SU-DHL-6 (cell line): ENCODE measurements at regions not wholly inside any gene's neighbourhood (a gene's known extent, or its start where the extent isn't known, plus 50 kb on each side); places are given as distances from the start of the nearest gene placed in this dataset.

ENCODE experiments used
- H2AFZ ChIP-seq: fragments of 200-600 bp; sonication (generic); 2 replicates; pipeline ENCODE4 v1.6.1; 2014; ENCODE audit warnings: low read depth, mild to moderate bottlenecking, moderate library complexity, mixed read lengths, antibody characterized with exemption, low read length; ENCODE audit not compliant: severe bottlenecking
- H3F3A ChIP-seq: fragments of 200-600 bp; shearing (Covaris generic); 2 replicates; pipeline ENCODE4 v1.6.0; 2016; ENCODE audit warnings: antibody characterized with exemption, mild to moderate bottlenecking; ENCODE audit not compliant: insufficient read depth
- H3K27ac ChIP-seq: fragments of 200-600 bp; sonication (generic); 2 replicates; pipeline ENCODE4 v1.5.1; 2016; ENCODE audit warnings: low read depth, mild to moderate bottlenecking, low read length, moderate library complexity, mixed read lengths
- H3K27me3 ChIP-seq: fragments of 200-600 bp; sonication (generic), shearing (Covaris generic); 2 replicates; pipeline ENCODE4 v1.6.0; 2014; ENCODE audit warnings: mild to moderate bottlenecking, low read length
- H3K36me3 ChIP-seq: fragments of 200-600 bp; sonication (generic); 2 replicates; pipeline ENCODE4 v1.6.1; 2014; ENCODE audit warnings: mild to moderate bottlenecking, low read length, mixed read lengths
- H3K4me2 ChIP-seq: fragments of 300-600, 200-600 bp; shearing (Covaris generic), sonication (generic); 2 replicates; pipeline ENCODE4 v1.6.0; 2014; ENCODE audit warnings: low read length, low read depth, mild to moderate bottlenecking; ENCODE audit not compliant: poor library complexity, severe bottlenecking
- H3K4me3 ChIP-seq: fragments of 200-600 bp; sonication (generic); 2 replicates; pipeline ENCODE4 v1.5.1; 2014; ENCODE audit warnings: antibody characterized with exemption, low read length, mild to moderate bottlenecking, mixed read lengths; ENCODE audit not compliant: insufficient read depth, poor library complexity, severe bottlenecking
- H3K79me2 ChIP-seq: fragments of 200-600 bp; sonication (generic); 2 replicates; pipeline ENCODE4 v1.6.1; 2014; ENCODE audit warnings: mild to moderate bottlenecking, low read length, moderate library complexity; ENCODE audit not compliant: insufficient read depth
- H3K9ac ChIP-seq: fragments of 200-600 bp; sonication (generic); 2 replicates; pipeline ENCODE4 v1.7.0; 2014; ENCODE audit warnings: mild to moderate bottlenecking, low read length
- H3K9me2 ChIP-seq: fragments of 200-600 bp; sonication (generic); replicated peaks from 2 replicates; pipeline ENCODE4 v1.6.1; 2014; ENCODE audit warnings: low read length; ENCODE audit not compliant: insufficient read depth
- H3K9me3 ChIP-seq: fragments of 200-600 bp; sonication (generic); 2 replicates; pipeline ENCODE4 v1.6.1; 2014; ENCODE audit warnings: low read length, mixed read lengths; ENCODE audit not compliant: insufficient read depth
- H4K20me1 ChIP-seq: fragments of 200-600 bp; sonication (generic); 2 replicates; pipeline ENCODE4 v1.6.1; 2014; ENCODE audit warnings: low read depth, mild to moderate bottlenecking, antibody characterized with exemption, low read length, moderate library complexity, mixed read lengths
- CTCF ChIP-seq: fragments of 200-600 bp; sonication (generic); IDR thresholded peaks from one replicate; pipeline ENCODE4 v1.5.1; 2017; ENCODE audit warnings: antibody characterized with exemption, mild to moderate bottlenecking, low read length, moderate library complexity; ENCODE audit not compliant: insufficient read depth, poor library complexity, severe bottlenecking
- EZH2phosphoT487 ChIP-seq: fragments of 200-600 bp; sonication (generic), shearing (Covaris generic); conservative IDR thresholded peaks from 2 replicates; pipeline ENCODE4 v1.6.1; 2018; ENCODE audit warnings: mild to moderate bottlenecking, antibody characterized with exemption, low read length, moderate library complexity, mixed read lengths

GRCh38 chr7:46407125-46407524, 486.1 kb upstream of the IGFBP3 start:
- H2AFZ ChIP-seq: no peak overlapping the region
- no peak overlapping the region for H3K9ac ChIP-seq
- no peaks in the 10 kb centered on the region for H4K20me1 ChIP-seq
- H3F3A ChIP-seq: no peaks in the 10 kb centered on the region
- H3K4me3 ChIP-seq: no peak overlapping the region
- H3K79me2 ChIP-seq: no peaks in the 10 kb centered on the region
- no peaks in the 10 kb centered on the region for H3K9me3 ChIP-seq
- H3K9me2 ChIP-seq: no peaks in the 10 kb centered on the region
- no peaks in the 10 kb centered on the region for H3K27me3 ChIP-seq
- no peak overlapping the region for H3K27ac ChIP-seq
- no peak overlapping the region for H3K4me2 ChIP-seq
- no peaks in the 10 kb centered on the region for H3K36me3 ChIP-seq
- no peak for TF ChIP-seq CTCF
- TF ChIP-seq EZH2phosphoT487: no peak

GRCh38 chr7:46397591-46397990, 476.5 kb upstream of the IGFBP3 start:
- Histone ChIP-seq H3K4me3 (no peak overlapping the region), H3K9ac (no peak overlapping the region), H2AFZ (no peak overlapping the region), H3K4me2 (no peak overlapping the region), H3K36me3 (no peaks in the 10 kb centered on the region), H3K9me2 (no peaks in the 10 kb centered on the region), H3K27ac (no peak overlapping the region), H3K27me3 (no peaks in the 10 kb centered on the region), H4K20me1 (no peaks in the 10 kb centered on the region), H3F3A (no peaks in the 10 kb centered on the region), H3K9me3 (no peaks in the 10 kb centered on the region), H3K79me2 (no peaks in the 10 kb centered on the region)
- TF ChIP-seq CTCF: no peak

GRCh38 chr7:46396481-46396880, 475.4 kb upstream of the IGFBP3 start:
- Histone ChIP-seq H2AFZ (no peak overlapping the region), H3F3A (no peaks in the 10 kb centered on the region), H3K9me3 (no peaks in the 10 kb centered on the region), H3K9ac (no peak overlapping the region), H4K20me1 (no peaks in the 10 kb centered on the region), H3K9me2 (no peaks in the 10 kb centered on the region), H3K27ac (no peak overlapping the region), H3K36me3 (no peaks in the 10 kb centered on the region), H3K4me2 (no peak overlapping the region), H3K4me3 (no peak overlapping the region), H3K79me2 (no peaks in the 10 kb centered on the region), H3K27me3 (no peaks in the 10 kb centered on the region)
- TF ChIP-seq CTCF (no peak), EZH2phosphoT487 (no peak)

- Histone ChIP-seq H4K20me1 (no peaks in the 10 kb centered on the region), H3K79me2 (no peaks in the 10 kb centered on the region), H3K9ac (no peak overlapping the region), H3K27me3 (no peaks in the 10 kb centered on the region), H3K36me3 (no peaks in the 10 kb centered on the region), H2AFZ (no peak overlapping the region), H3K9me2 (no peaks in the 10 kb centered on the region), H3K4me2 (no peak overlapping the region), H3K27ac (no peak overlapping the region), H3K9me3 (no peaks in the 10 kb centered on the region), H3K4me3 (no peak overlapping the region), H3F3A (no peaks in the 10 kb centered on the region)
- TF ChIP-seq EZH2phosphoT487 (no peak), CTCF (no peak)
Measured at GRCh38 chr7:46393142-46393541, 472.1 kb upstream of the IGFBP3 start.
